ENCODE measurements at regions not wholly inside any gene's neighbourhood (a gene's known extent, or its start where the extent isn't known, plus 50 kb on each side); places are given as distances from the start of the nearest gene placed in this dataset.

- no peaks in the 10 kb centered on the region for H3F3A ChIP-seq (ENCODE audit: insufficient read depth)
- in situ Hi-C loops (cut with MboI), result no loop called here
- H3K27me3 ChIP-seq (replicated peaks; ENCODE audit: insufficient read depth), result no peaks in the 10 kb centered on the region
- H2AFZ ChIP-seq, result no peak overlapping the region
- H3K4me3 ChIP-seq, result no peak overlapping the region
- no peaks in the 10 kb centered on the region for H3K79me2 ChIP-seq (ENCODE audit: insufficient read depth)
- H3K36me3 ChIP-seq (ENCODE audit: low read depth), result no peaks in the 10 kb centered on the region
- H3K27ac ChIP-seq, result no peak overlapping the region
- H3K9me3 ChIP-seq (ENCODE audit: low read depth), result no peaks in the 10 kb centered on the region
- TF ChIP-seq EZH2 (IDR thresholded peaks at IDR 0.05; ENCODE audit: insufficient read depth, poor library complexity, severe bottlenecking) (no peak), EZH2phosphoT487 (IDR thresholded peaks at IDR 0.05; ENCODE audit: insufficient read depth, low read depth) (no peak)
- 48 to 63% methylated on average over 4 of the region's 4 CpGs for WGBS, 2 experiments (ENCODE audit: low coverage in 1 of 2, low lambda C conversion rate in 2 of 2, missing lambda C conversion rate in 2 of 2)
- no peaks in the 10 kb centered on the region for H3K9me2 ChIP-seq (ENCODE audit: insufficient read depth)
- no peak overlapping the region for H3K4me2 ChIP-seq (ENCODE audit: unreplicated experiment)
- DNase-seq, result no peak
- H3K9ac ChIP-seq, result no peak overlapping the region
- no peaks in the 10 kb centered on the region for H3K4me1 ChIP-seq (ENCODE audit: insufficient read depth)
- no peaks in the 10 kb centered on the region for H4K20me1 ChIP-seq (ENCODE audit: insufficient read depth)
Measured at GRCh38 chr1:157226739-157227138, 88.5 kb upstream of the ETV3 start.

GRCh38 chr1:157219600-157219999 lies 81.4 kb upstream of the ETV3 start:
- Histone ChIP-seq H3F3A (ENCODE audit: insufficient read depth) (no peaks in the 10 kb centered on the region), H3K4me3 (no peak overlapping the region), H3K36me3 (ENCODE audit: low read depth) (no peaks in the 10 kb centered on the region), H3K4me2 (ENCODE audit: unreplicated experiment) (no peak overlapping the region), H3K27me3 (replicated peaks; ENCODE audit: insufficient read depth) (peaks cover 12% of the 10 kb centered on the region), H4K20me1 (ENCODE audit: insufficient read depth) (no peaks in the 10 kb centered on the region), H3K9me2 (ENCODE audit: insufficient read depth) (no peaks in the 10 kb centered on the region), H3K4me1 (ENCODE audit: insufficient read depth) (no peaks in the 10 kb centered on the region), H3K27ac (no peak overlapping the region), H3K9ac (no peak overlapping the region), H3K9me3 (ENCODE audit: low read depth) (no peaks in the 10 kb centered on the region), H3K79me2 (ENCODE audit: insufficient read depth) (no peaks in the 10 kb centered on the region), H2AFZ (no peak overlapping the region)
- in situ Hi-C loops (cut with MboI), result no loop called here
- TF ChIP-seq EZH2 (IDR thresholded peaks at IDR 0.05; ENCODE audit: insufficient read depth, poor library complexity, severe bottlenecking) (no peak), EZH2phosphoT487 (IDR thresholded peaks at IDR 0.05; ENCODE audit: insufficient read depth, low read depth) (no peak)
- no peak for DNase-seq
- WGBS, 2 experiments (ENCODE audit: low coverage in 1 of 2, low lambda C conversion rate in 2 of 2, missing lambda C conversion rate in 2 of 2), result 8 to 17% methylated on average over 2 of the region's 2 CpGs

GRCh38 chr1:157219182-157219581 lies 81.0 kb upstream of the ETV3 start:
- Histone ChIP-seq H4K20me1 (ENCODE audit: insufficient read depth) (no peaks in the 10 kb centered on the region), H3K27me3 (replicated peaks; ENCODE audit: insufficient read depth) (peaks cover 12% of the 10 kb centered on the region), H3K9me3 (ENCODE audit: low read depth) (no peaks in the 10 kb centered on the region), H3K9ac (no peak overlapping the region), H3K79me2 (ENCODE audit: insufficient read depth) (no peaks in the 10 kb centered on the region), H3K27ac (no peak overlapping the region), H3K9me2 (ENCODE audit: insufficient read depth) (no peaks in the 10 kb centered on the region), H2AFZ (no peak overlapping the region), H3K4me2 (ENCODE audit: unreplicated experiment) (no peak overlapping the region), H3K4me3 (no peak overlapping the region), H3K4me1 (ENCODE audit: insufficient read depth) (no peaks in the 10 kb centered on the region), H3K36me3 (ENCODE audit: low read depth) (no peaks in the 10 kb centered on the region), H3F3A (ENCODE audit: insufficient read depth) (no peaks in the 10 kb centered on the region)
- TF ChIP-seq EZH2phosphoT487 (IDR thresholded peaks at IDR 0.05; ENCODE audit: insufficient read depth, low read depth) (no peak), EZH2 (IDR thresholded peaks at IDR 0.05; ENCODE audit: insufficient read depth, poor library complexity, severe bottlenecking) (no peak)
- DNase-seq, result no peak
- 23 to 32% methylated on average over 4 of the region's 4 CpGs for WGBS, 2 experiments (ENCODE audit: low coverage in 1 of 2, low lambda C conversion rate in 2 of 2, missing lambda C conversion rate in 2 of 2)
- in situ Hi-C loops (cut with MboI), result no loop called here

- H3K4me3 ChIP-seq, result no peak overlapping the region
- no peak overlapping the region for H3K9ac ChIP-seq
- in situ Hi-C loops (cut with MboI), result no loop called here
- H3K27ac ChIP-seq, result no peak overlapping the region
- H3K9me3 ChIP-seq (ENCODE audit: low read depth), result no peaks in the 10 kb centered on the region
- no peaks in the 10 kb centered on the region for H4K20me1 ChIP-seq (ENCODE audit: insufficient read depth)
- H3K36me3 ChIP-seq (ENCODE audit: low read depth), result no peaks in the 10 kb centered on the region
- no peak for DNase-seq
- 22 to 23% methylated on average over 6 of the region's 6 CpGs for WGBS, 2 experiments (ENCODE audit: low coverage in 1 of 2, low lambda C conversion rate in 2 of 2, missing lambda C conversion rate in 2 of 2)
- no peaks in the 10 kb centered on the region for H3K9me2 ChIP-seq (ENCODE audit: insufficient read depth)
- no peaks in the 10 kb centered on the region for H3K4me1 ChIP-seq (ENCODE audit: insufficient read depth)
- H3K4me2 ChIP-seq (ENCODE audit: unreplicated experiment), result no peak overlapping the region
- H3K79me2 ChIP-seq (ENCODE audit: insufficient read depth), result no peaks in the 10 kb centered on the region
- H3F3A ChIP-seq (ENCODE audit: insufficient read depth), result no peaks in the 10 kb centered on the region
- H2AFZ ChIP-seq, result no peak overlapping the region
- peaks cover 12% of the 10 kb centered on the region for H3K27me3 ChIP-seq (replicated peaks; ENCODE audit: insufficient read depth)
- TF ChIP-seq EZH2phosphoT487 (IDR thresholded peaks at IDR 0.05; ENCODE audit: insufficient read depth, low read depth) (no peak), EZH2 (IDR thresholded peaks at IDR 0.05; ENCODE audit: insufficient read depth, poor library complexity, severe bottlenecking) (no peak)
Measured at GRCh38 chr1:157218671-157219070, 80.5 kb upstream of the ETV3 start.

- H3K27ac ChIP-seq, result no peak overlapping the region
- no peaks in the 10 kb centered on the region for H3K9me3 ChIP-seq (ENCODE audit: low read depth)
- no peak overlapping the region for H3K9ac ChIP-seq
- H3K36me3 ChIP-seq (ENCODE audit: low read depth), result no peaks in the 10 kb centered on the region
- DNase-seq, result no peak
- no peaks in the 10 kb centered on the region for H3K4me1 ChIP-seq (ENCODE audit: insufficient read depth)
- H4K20me1 ChIP-seq (ENCODE audit: insufficient read depth), result no peaks in the 10 kb centered on the region
- H3K4me2 ChIP-seq (ENCODE audit: unreplicated experiment), result no peak overlapping the region
- in situ Hi-C loops (cut with MboI), result no loop called here
- no peaks in the 10 kb centered on the region for H3K9me2 ChIP-seq (ENCODE audit: insufficient read depth)
- H3K27me3 ChIP-seq (replicated peaks; ENCODE audit: insufficient read depth), result peaks cover 12% of the 10 kb centered on the region
- H2AFZ ChIP-seq, result no peak overlapping the region
- no peak for TF ChIP-seq EZH2 (IDR thresholded peaks at IDR 0.05; ENCODE audit: insufficient read depth, poor library complexity, severe bottlenecking)
- no peak for TF ChIP-seq EZH2phosphoT487 (IDR thresholded peaks at IDR 0.05; ENCODE audit: insufficient read depth, low read depth)
- 14 to 21% methylated on average over 4 of the region's 4 CpGs for WGBS, 2 experiments (ENCODE audit: low coverage in 1 of 2, low lambda C conversion rate in 2 of 2, missing lambda C conversion rate in 2 of 2)
- H3K4me3 ChIP-seq, result no peak overlapping the region
- H3K79me2 ChIP-seq (ENCODE audit: insufficient read depth), result no peaks in the 10 kb centered on the region
- no peaks in the 10 kb centered on the region for H3F3A ChIP-seq (ENCODE audit: insufficient read depth)
Measured at GRCh38 chr1:157217486-157217885, 79.3 kb upstream of the ETV3 start.
